ENCODE measurements at regions not wholly inside any gene's neighbourhood (a gene's known extent, or its start where the extent isn't known, plus 50 kb on each side); places are given as distances from the start of the nearest gene placed in this dataset.

GRCh38 chr20:11496380-11496779 is 421.3 kb upstream of the BTBD3 start:
- TF ChIP-seq POLR2A (IDR thresholded peaks at IDR 0.05; ENCODE audit: low read length): no peak
- no peak for TF ChIP-seq GATA1 (IDR thresholded peaks at IDR 0.05; ENCODE audit: low read depth, low read length)
